ENCODE measurements at regions not wholly inside any gene's neighbourhood (a gene's known extent, or its start where the extent isn't known, plus 50 kb on each side); places are given as distances from the start of the nearest gene placed in this dataset.

DNA sequence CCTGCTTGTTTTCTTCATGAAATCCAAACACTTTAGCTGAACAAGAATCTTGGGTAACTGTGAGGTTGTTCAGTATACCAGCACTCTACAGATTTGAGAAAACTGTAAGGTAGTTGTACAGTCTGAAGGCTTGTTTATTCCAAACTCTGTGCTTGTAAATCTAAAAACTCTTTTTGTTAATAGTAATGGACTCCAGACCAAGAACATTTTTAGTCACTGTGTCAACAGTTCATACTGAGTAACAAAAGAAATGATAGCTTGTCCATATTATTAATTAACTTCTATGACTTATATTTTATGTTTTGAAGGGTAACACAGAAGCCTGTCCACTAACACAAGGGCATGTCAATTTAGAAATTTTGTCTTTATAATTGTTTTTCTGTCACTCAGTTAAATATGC is 72.2 kb upstream of the KYNU start:
- Histone ChIP-seq H3K36me3 (replicated peaks in 1 of 2; ENCODE audit: control extremely low read depth in 1 of 2, control insufficient read depth in 1 of 2, extremely low read depth in 1 of 2, insufficient read depth in 2 of 2, low read length in 1 of 2) (no peaks in the 10 kb centered on the region), H4K20me1 (ENCODE audit: control insufficient read depth, insufficient read depth, low read length, poor library complexity, severe bottlenecking) (no peaks in the 10 kb centered on the region), H3K9ac (ENCODE audit: low read length) (no peak overlapping the region), H2AFZ (ENCODE audit: insufficient read depth, low read depth, low read length, poor library complexity, severe bottlenecking) (no peak overlapping the region), H3K27me3 (replicated peaks in 1 of 4; ENCODE audit: control extremely low read depth in 1 of 4, control insufficient read depth in 3 of 4, insufficient read depth in 4 of 4, low read length in 3 of 4) (no peaks in the 10 kb centered on the region), H3K9me3 (ENCODE audit: control extremely low read depth in 1 of 3, control insufficient read depth in 2 of 3, insufficient read depth in 1 of 3, low read length in 2 of 3) (no peaks in the 10 kb centered on the region), H3K79me2 (ENCODE audit: control insufficient read depth, insufficient read depth, low read length) (no peaks in the 10 kb centered on the region), H3K4me3 (ENCODE audit: control extremely low read depth in 1 of 5, extremely low read depth in 1 of 5, insufficient read depth in 1 of 5, low read depth in 2 of 5, low read length in 4 of 5) (no peak overlapping the region), H3K4me2 (replicated peaks; ENCODE audit: low read depth, low read length, poor library complexity, severe bottlenecking) (no peak overlapping the region), H3K27ac (ENCODE audit: low read length in 2 of 2) (no peak overlapping the region), H3K4me1 (ENCODE audit: control insufficient read depth in 2 of 2, insufficient read depth in 2 of 2, low read length in 2 of 2) (no peaks in the 10 kb centered on the region)
- ChIA-PET POLR2A (no interaction called here), CTCF (no interaction called here)
- H3K4me3 Mint-ChIP-seq = no peak overlapping the region
- no peak for TF ChIP-seq EZH2 (IDR thresholded peaks at IDR 0.05; ENCODE audit: borderline replicate concordance, insufficient read depth, low read depth, low read length, poor library complexity, severe bottlenecking)
- TF ChIP-seq, protein P1, sequence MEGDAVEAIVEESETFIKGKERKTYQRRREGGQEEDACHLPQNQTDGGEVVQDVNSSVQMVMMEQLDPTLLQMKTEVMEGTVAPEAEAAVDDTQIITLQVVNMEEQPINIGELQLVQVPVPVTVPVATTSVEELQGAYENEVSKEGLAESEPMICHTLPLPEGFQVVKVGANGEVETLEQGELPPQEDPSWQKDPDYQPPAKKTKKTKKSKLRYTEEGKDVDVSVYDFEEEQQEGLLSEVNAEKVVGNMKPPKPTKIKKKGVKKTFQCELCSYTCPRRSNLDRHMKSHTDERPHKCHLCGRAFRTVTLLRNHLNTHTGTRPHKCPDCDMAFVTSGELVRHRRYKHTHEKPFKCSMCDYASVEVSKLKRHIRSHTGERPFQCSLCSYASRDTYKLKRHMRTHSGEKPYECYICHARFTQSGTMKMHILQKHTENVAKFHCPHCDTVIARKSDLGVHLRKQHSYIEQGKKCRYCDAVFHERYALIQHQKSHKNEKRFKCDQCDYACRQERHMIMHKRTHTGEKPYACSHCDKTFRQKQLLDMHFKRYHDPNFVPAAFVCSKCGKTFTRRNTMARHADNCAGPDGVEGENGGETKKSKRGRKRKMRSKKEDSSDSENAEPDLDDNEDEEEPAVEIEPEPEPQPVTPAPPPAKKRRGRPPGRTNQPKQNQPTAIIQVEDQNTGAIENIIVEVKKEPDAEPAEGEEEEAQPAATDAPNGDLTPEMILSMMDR (IDR thresholded peaks at IDR 0.05) = no peak
- H3K4me1 Mint-ChIP-seq = no peaks in the 10 kb centered on the region
- no peak for DNase-seq
- H3K27me3 Mint-ChIP-seq = no peaks in the 10 kb centered on the region
- ATAC-seq (ENCODE audit: low read depth) = no peak
- intact Hi-C loops (cut with micrococcal nuclease) = no loop called here
- no peak overlapping the region for H3K27ac Mint-ChIP-seq
- H3K9me3 Mint-ChIP-seq (ENCODE audit: insufficient read depth) = no peaks in the 10 kb centered on the region

DNA sequence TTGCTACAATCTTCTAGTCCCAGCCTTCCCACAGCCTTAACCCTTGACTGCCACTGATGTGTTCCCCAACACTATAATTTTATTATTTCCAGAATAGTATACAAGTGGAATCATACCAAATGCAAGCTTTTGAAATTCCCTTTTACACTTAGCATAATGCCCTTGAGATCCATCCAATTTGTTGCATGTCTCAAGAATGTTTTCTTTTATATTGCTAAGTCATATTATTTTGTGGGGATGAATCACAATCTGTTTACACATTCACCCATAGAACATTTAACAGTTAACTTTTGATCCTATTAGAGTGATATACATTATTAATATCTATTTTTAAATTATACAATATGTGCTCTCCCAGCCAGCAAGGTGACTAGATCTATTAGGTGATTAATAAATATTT is 74.3 kb upstream of the KYNU start:
- no peaks in the 10 kb centered on the region for H3K4me1 Mint-ChIP-seq
- no peak overlapping the region for H3K9ac ChIP-seq (ENCODE audit: low read length)
- no peak for DNase-seq
- no peaks in the 10 kb centered on the region for H3K9me3 Mint-ChIP-seq (ENCODE audit: insufficient read depth)
- H3K4me3 Mint-ChIP-seq = no peak overlapping the region
- intact Hi-C loops (cut with micrococcal nuclease) = no loop called here
- no peaks in the 10 kb centered on the region for H3K27me3 Mint-ChIP-seq
- no peak overlapping the region for H3K4me2 ChIP-seq (replicated peaks; ENCODE audit: low read depth, low read length, poor library complexity, severe bottlenecking)
- no peak overlapping the region for H2AFZ ChIP-seq (ENCODE audit: insufficient read depth, low read depth, low read length, poor library complexity, severe bottlenecking)
- ATAC-seq (ENCODE audit: low read depth) = no peak
- TF ChIP-seq, protein P1 (IDR thresholded peaks at IDR 0.05) = no peak
- no peak for TF ChIP-seq EZH2 (IDR thresholded peaks at IDR 0.05; ENCODE audit: borderline replicate concordance, insufficient read depth, low read depth, low read length, poor library complexity, severe bottlenecking)
- POLR2A ChIA-PET = interaction anchor here (0.6 kb wide), 1 partner anchor 61 kb away, joined by 3 read pairs; no protein-coding TSS in a partner anchor
- no peak overlapping the region for H3K27ac Mint-ChIP-seq
- H3K79me2 ChIP-seq (ENCODE audit: control insufficient read depth, insufficient read depth, low read length) = no peaks in the 10 kb centered on the region
- no peak overlapping the region for H3K27ac ChIP-seq (ENCODE audit: low read length in 2 of 2)
- H4K20me1 ChIP-seq (ENCODE audit: control insufficient read depth, insufficient read depth, low read length, poor library complexity, severe bottlenecking) = no peaks in the 10 kb centered on the region
- no peaks in the 10 kb centered on the region for H3K9me3 ChIP-seq (ENCODE audit: control extremely low read depth in 1 of 3, control insufficient read depth in 2 of 3, insufficient read depth in 1 of 3, low read length in 2 of 3)
- no peaks in the 10 kb centered on the region for H3K27me3 ChIP-seq (replicated peaks in 1 of 4; ENCODE audit: control extremely low read depth in 1 of 4, control insufficient read depth in 3 of 4, insufficient read depth in 4 of 4, low read length in 3 of 4)
- CTCF ChIA-PET = no interaction called here
- H3K4me3 ChIP-seq (ENCODE audit: control extremely low read depth in 1 of 5, extremely low read depth in 1 of 5, insufficient read depth in 1 of 5, low read depth in 2 of 5, low read length in 4 of 5) = no peak overlapping the region
- no peaks in the 10 kb centered on the region for H3K4me1 ChIP-seq (ENCODE audit: control insufficient read depth in 2 of 2, insufficient read depth in 2 of 2, low read length in 2 of 2)
- no peaks in the 10 kb centered on the region for H3K36me3 ChIP-seq (replicated peaks in 1 of 2; ENCODE audit: control extremely low read depth in 1 of 2, control insufficient read depth in 1 of 2, extremely low read depth in 1 of 2, insufficient read depth in 2 of 2, low read length in 1 of 2)

Measured in B cell (primary cell).